ENCODE measurements at regions not wholly inside any gene's neighbourhood (a gene's known extent, or its start where the extent isn't known, plus 50 kb on each side); places are given as distances from the start of the nearest gene placed in this dataset.

GRCh38 chr9:3696368-3696767, 170.6 kb upstream of the RFX3 start:
- no peaks in the 10 kb centered on the region for H4K20me1 ChIP-seq (ENCODE audit: insufficient read depth)
- H3K4me3 ChIP-seq (replicated peaks in 1 of 2; ENCODE audit: low read depth in 1 of 2, low read length in 2 of 2) = no peak overlapping the region
- no peaks in the 10 kb centered on the region for H3K27me3 ChIP-seq (ENCODE audit: insufficient read depth, low read length)
- TF ChIP-seq JUND (IDR thresholded peaks at IDR 0.05) = no peak
- TF ChIP-seq YY1 (IDR thresholded peaks at IDR 0.05; ENCODE audit: extremely low read depth, insufficient replicate concordance, low read depth, low read length) = no peak
- no TSS peak for BruUV-seq (replicated peaks)
- H3K36me3 ChIP-seq (ENCODE audit: control insufficient read depth in 1 of 2, insufficient read depth in 2 of 2, low read length in 2 of 2) = no peaks in the 10 kb centered on the region
- no peaks in the 10 kb centered on the region for H3K9me3 ChIP-seq (ENCODE audit: control insufficient read depth in 1 of 2, insufficient read depth in 1 of 2, low read depth in 1 of 2, low read length in 2 of 2)
- no peaks in the 10 kb centered on the region for H3K9me2 ChIP-seq (ENCODE audit: insufficient read depth)
- ChIA-PET RAD21 (ENCODE audit: low non-redundant PET in 1 of 2, low total read pairs in 2 of 2, uncharacterized antibody in 2 of 2, unreplicated experiment in 2 of 2) (no interaction called here), CTCF (no interaction called here), POLR2A (no interaction called here)
- H3K79me2 ChIP-seq (ENCODE audit: insufficient read depth, low read length) = no peaks in the 10 kb centered on the region
- intact Hi-C loops (cut with micrococcal nuclease) = no loop called here
- H3K4me1 ChIP-seq (ENCODE audit: control insufficient read depth in 1 of 2, insufficient read depth in 2 of 2, low read length in 2 of 2) = no peaks in the 10 kb centered on the region
- DNase-seq (ENCODE audit: low read depth, low spot score) = no peak
- no peak for ATAC-seq
- H2AFZ ChIP-seq (ENCODE audit: low read depth, low read length, poor library complexity, severe bottlenecking) = no peak overlapping the region
- no peak overlapping the region for H3K27ac ChIP-seq (ENCODE audit: low read depth, low read length)
- H3K9ac ChIP-seq (ENCODE audit: low read length) = no peak overlapping the region
- H3K4me2 ChIP-seq (ENCODE audit: low read length) = no peak overlapping the region

DNA sequence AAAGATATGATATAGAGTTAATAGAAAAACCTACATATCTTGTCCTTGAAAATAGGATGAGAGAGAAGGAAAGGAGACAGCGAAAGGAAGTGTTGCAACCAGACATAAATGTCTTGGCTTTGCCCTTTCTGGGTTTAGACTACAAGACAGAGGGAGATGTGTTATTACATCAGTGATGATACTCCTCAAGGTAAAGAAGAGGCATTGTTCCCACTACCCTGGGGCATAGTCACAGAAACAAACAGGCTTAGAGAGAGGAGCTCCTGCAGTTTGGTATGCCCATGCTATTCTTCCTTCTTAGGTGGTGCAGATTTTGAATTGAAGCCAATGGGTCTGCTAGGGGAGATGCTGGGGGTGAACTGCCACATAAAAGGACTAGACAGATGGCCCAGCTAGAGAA, 166.8 kb upstream of the RFX3 start:
- DNase-seq (ENCODE audit: low read depth, low spot score) (no peak), ATAC-seq (no peak)
- Histone ChIP-seq H3K9me3 (ENCODE audit: control insufficient read depth in 1 of 2, insufficient read depth in 1 of 2, low read depth in 1 of 2, low read length in 2 of 2) (no peaks in the 10 kb centered on the region), H3K27ac (ENCODE audit: low read depth, low read length) (no peak overlapping the region), H2AFZ (ENCODE audit: low read depth, low read length, poor library complexity, severe bottlenecking) (no peak overlapping the region), H3K4me2 (ENCODE audit: low read length) (no peak overlapping the region), H3K9me2 (ENCODE audit: insufficient read depth) (no peaks in the 10 kb centered on the region), H3K9ac (ENCODE audit: low read length) (no peak overlapping the region), H3K36me3 (ENCODE audit: control insufficient read depth in 1 of 2, insufficient read depth in 2 of 2, low read length in 2 of 2) (no peaks in the 10 kb centered on the region), H3K4me1 (ENCODE audit: control insufficient read depth in 1 of 2, insufficient read depth in 2 of 2, low read length in 2 of 2) (no peaks in the 10 kb centered on the region), H3K79me2 (ENCODE audit: insufficient read depth, low read length) (no peaks in the 10 kb centered on the region), H3K4me3 (replicated peaks in 1 of 2; ENCODE audit: low read depth in 1 of 2, low read length in 2 of 2) (no peak overlapping the region), H4K20me1 (ENCODE audit: insufficient read depth) (no peaks in the 10 kb centered on the region), H3K27me3 (ENCODE audit: insufficient read depth, low read length) (no peaks in the 10 kb centered on the region)
- intact Hi-C loops (cut with micrococcal nuclease) = no loop called here
- ChIA-PET POLR2A (no interaction called here), CTCF (no interaction called here), RAD21 (ENCODE audit: low non-redundant PET in 1 of 2, low total read pairs in 2 of 2, uncharacterized antibody in 2 of 2, unreplicated experiment in 2 of 2) (no interaction called here)
- BruUV-seq (replicated peaks) = no TSS peak
- TF ChIP-seq SRF (IDR thresholded peaks at IDR 0.05; ENCODE audit: low read depth) (no peak), JUND (IDR thresholded peaks at IDR 0.05) (no peak)

DNA sequence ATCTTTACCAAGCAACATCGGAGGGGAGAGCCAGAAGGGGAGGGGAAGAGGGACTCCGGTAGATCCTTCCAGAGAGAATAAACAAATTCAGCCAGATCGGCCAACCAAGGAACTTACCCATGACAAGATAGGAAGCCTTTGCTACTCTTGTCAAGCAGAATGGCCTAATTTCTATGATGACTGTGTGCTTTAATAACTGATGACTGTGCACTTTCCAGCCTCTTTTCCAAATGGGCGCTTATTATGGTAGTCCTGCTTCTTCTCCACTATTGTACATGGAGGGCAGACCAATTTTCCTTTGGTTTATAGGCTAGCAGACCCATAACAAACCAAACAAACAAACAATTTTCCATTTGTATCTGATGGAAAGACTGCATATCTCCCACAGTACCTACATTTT, 163.8 kb upstream of the RFX3 start:
- H3K4me1 ChIP-seq (ENCODE audit: control insufficient read depth in 1 of 2, insufficient read depth in 2 of 2, low read length in 2 of 2) = no peaks in the 10 kb centered on the region
- ChIA-PET RAD21 (ENCODE audit: low non-redundant PET in 1 of 2, low total read pairs in 2 of 2, uncharacterized antibody in 2 of 2, unreplicated experiment in 2 of 2) (no interaction called here), POLR2A (no interaction called here), CTCF (no interaction called here)
- no peak for ATAC-seq
- DNase-seq (ENCODE audit: low read depth, low spot score) = no peak
- H3K4me3 ChIP-seq (replicated peaks in 1 of 2; ENCODE audit: low read depth in 1 of 2, low read length in 2 of 2) = no peak overlapping the region
- no peak for TF ChIP-seq MAX (IDR thresholded peaks at IDR 0.05)
- TF ChIP-seq POLR2A (IDR thresholded peaks at IDR 0.05; ENCODE audit: borderline replicate concordance, extremely low read depth, insufficient read depth, insufficient read length) = no peak
- TF ChIP-seq POLR2AphosphoS5 (IDR thresholded peaks at IDR 0.05; ENCODE audit: low read depth, low read length) = no peak
- TF ChIP-seq SRF (IDR thresholded peaks at IDR 0.05; ENCODE audit: low read depth) = no peak
- TF ChIP-seq, protein P1, sequence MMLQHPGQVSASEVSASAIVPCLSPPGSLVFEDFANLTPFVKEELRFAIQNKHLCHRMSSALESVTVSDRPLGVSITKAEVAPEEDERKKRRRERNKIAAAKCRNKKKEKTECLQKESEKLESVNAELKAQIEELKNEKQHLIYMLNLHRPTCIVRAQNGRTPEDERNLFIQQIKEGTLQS (IDR thresholded peaks at IDR 0.05) = no peak
- TF ChIP-seq CBX3 (IDR thresholded peaks at IDR 0.05; ENCODE audit: low read depth) = no peak
- H3K9me3 ChIP-seq (ENCODE audit: control insufficient read depth in 1 of 2, insufficient read depth in 1 of 2, low read depth in 1 of 2, low read length in 2 of 2) = no peaks in the 10 kb centered on the region
- H3K36me3 ChIP-seq (ENCODE audit: control insufficient read depth in 1 of 2, insufficient read depth in 2 of 2, low read length in 2 of 2) = no peaks in the 10 kb centered on the region
- H3K27me3 ChIP-seq (ENCODE audit: insufficient read depth, low read length) = no peaks in the 10 kb centered on the region
- no peak overlapping the region for H2AFZ ChIP-seq (ENCODE audit: low read depth, low read length, poor library complexity, severe bottlenecking)
- H3K9me2 ChIP-seq (ENCODE audit: insufficient read depth) = no peaks in the 10 kb centered on the region
- BruUV-seq (replicated peaks) = no TSS peak
- H4K20me1 ChIP-seq (ENCODE audit: insufficient read depth) = no peaks in the 10 kb centered on the region
- no peak overlapping the region for H3K4me2 ChIP-seq (ENCODE audit: low read length)
- H3K9ac ChIP-seq (ENCODE audit: low read length) = no peak overlapping the region
- no peaks in the 10 kb centered on the region for H3K79me2 ChIP-seq (ENCODE audit: insufficient read depth, low read length)
- intact Hi-C loops (cut with micrococcal nuclease) = no loop called here
- H3K27ac ChIP-seq (ENCODE audit: low read depth, low read length) = no peak overlapping the region
